ENCODE measurements at regions not wholly inside any gene's neighbourhood (a gene's known extent, or its start where the extent isn't known, plus 50 kb on each side); places are given as distances from the start of the nearest gene placed in this dataset.

DNA sequence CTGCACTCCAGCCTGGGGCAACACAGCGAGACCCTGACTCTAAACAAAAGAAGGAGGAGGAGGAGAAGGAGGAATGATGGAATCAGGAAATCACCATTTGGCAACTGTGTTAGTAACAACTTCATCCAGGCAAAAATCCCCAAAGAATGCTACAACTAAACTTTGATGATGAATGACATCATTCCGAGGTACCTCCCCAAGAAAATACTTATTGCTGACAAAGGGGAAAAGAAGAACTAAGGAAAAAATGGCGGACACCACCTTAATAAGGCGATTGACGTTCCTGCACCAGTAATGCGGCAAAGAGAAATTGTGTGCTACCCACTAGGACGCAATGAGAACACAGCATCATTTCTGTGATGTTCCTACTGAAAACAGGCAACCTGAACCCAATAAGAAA lies 78.2 kb upstream of the SLC6A11 start:
- Histone ChIP-seq H3K36me3 (no peaks in the 10 kb centered on the region), H3K9me3 (ENCODE audit: severe bottlenecking) (peaks cover 12% of the 10 kb centered on the region), H3K27ac (no peak overlapping the region), H3K4me3 (ENCODE audit: low read depth, low read length) (no peak overlapping the region), H3K27me3 (ENCODE audit: insufficient read depth, low read depth, severe bottlenecking) (peaks cover 5% of the 10 kb centered on the region)
- no peak for DNase-seq
- TF ChIP-seq, protein P1, sequence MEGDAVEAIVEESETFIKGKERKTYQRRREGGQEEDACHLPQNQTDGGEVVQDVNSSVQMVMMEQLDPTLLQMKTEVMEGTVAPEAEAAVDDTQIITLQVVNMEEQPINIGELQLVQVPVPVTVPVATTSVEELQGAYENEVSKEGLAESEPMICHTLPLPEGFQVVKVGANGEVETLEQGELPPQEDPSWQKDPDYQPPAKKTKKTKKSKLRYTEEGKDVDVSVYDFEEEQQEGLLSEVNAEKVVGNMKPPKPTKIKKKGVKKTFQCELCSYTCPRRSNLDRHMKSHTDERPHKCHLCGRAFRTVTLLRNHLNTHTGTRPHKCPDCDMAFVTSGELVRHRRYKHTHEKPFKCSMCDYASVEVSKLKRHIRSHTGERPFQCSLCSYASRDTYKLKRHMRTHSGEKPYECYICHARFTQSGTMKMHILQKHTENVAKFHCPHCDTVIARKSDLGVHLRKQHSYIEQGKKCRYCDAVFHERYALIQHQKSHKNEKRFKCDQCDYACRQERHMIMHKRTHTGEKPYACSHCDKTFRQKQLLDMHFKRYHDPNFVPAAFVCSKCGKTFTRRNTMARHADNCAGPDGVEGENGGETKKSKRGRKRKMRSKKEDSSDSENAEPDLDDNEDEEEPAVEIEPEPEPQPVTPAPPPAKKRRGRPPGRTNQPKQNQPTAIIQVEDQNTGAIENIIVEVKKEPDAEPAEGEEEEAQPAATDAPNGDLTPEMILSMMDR (IDR thresholded peaks at IDR 0.05; ENCODE audit: low read depth, low read length), result no peak

DNA sequence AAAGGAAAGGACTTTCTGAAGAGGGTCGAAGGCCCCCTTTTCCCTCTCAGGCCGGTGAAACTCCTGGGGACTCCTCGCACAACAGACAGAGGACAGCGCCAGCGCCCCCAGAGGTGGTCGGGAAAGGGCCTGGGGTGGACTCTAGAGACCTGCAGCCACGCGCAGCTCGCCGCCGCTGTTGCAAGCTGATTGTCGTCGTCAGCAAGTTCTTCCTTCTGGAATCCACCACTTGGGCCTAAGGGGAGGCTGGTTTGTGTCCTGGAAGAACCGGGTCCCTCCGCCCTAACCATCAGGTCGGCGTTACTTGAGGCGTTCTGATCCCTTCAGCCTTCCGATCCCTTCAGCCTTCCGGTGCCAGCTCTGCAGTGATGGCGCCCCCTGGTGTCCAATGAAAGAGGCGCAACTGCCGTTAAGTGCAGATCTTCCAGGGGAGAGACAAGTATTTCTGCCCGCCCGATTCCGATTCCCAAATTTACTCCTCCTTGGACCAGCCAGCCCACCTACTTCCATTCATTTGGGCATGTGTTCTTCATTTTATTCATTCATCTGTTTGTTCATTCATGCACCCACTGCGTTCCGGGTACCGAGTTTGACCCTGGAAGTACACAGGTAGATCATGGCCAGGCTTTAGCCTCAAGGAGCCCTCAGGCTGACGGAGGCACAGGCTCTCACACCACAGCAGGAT lies 77.2 kb upstream of the SLC6A11 start:
- Histone ChIP-seq H3K4me3 (ENCODE audit: low read depth, low read length) (peak overlapping the region; percentile 72), H3K27me3 (ENCODE audit: insufficient read depth, low read depth, severe bottlenecking) (peaks cover 5% of the 10 kb centered on the region), H3K27ac (no peak overlapping the region; the same call in 1 of the 2 replicates), H3K36me3 (no peaks in the 10 kb centered on the region), H3K9me3 (ENCODE audit: severe bottlenecking) (peaks cover 5% of the 10 kb centered on the region)
- TF ChIP-seq, protein P1 (IDR thresholded peaks at IDR 0.05; ENCODE audit: low read depth, low read length), result peak; percentile 69
- peak; percentile 82 for DNase-seq

DNA sequence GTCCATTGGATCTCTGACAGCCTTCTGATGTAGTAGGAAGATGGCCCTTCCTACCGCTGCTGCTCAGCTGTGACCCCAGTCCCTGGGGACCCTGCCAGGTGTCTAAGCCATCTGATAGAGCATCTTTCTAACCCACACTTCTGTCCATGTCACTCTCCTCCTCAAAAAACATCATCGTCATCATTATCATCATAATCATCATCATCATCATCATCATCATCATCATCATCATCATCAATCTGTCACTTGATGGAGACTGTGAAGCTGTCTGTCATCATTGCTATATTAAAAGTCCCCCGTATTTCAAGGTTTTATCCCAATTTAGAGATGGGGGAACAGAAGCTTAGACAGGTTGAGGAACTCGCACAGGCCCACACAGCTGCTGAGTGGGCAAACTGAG lies 75.1 kb upstream of the SLC6A11 start:
- no peak for DNase-seq
- H3K27ac ChIP-seq, result no peak overlapping the region
- TF ChIP-seq, protein P1 (IDR thresholded peaks at IDR 0.05; ENCODE audit: low read depth, low read length), result no peak
- no peaks in the 10 kb centered on the region for H3K36me3 ChIP-seq
- peaks cover 3% of the 10 kb centered on the region for H3K9me3 ChIP-seq (ENCODE audit: severe bottlenecking)
- peaks cover 5% of the 10 kb centered on the region for H3K27me3 ChIP-seq (ENCODE audit: insufficient read depth, low read depth, severe bottlenecking)
- no peak overlapping the region for H3K4me3 ChIP-seq (ENCODE audit: low read depth, low read length)

DNA sequence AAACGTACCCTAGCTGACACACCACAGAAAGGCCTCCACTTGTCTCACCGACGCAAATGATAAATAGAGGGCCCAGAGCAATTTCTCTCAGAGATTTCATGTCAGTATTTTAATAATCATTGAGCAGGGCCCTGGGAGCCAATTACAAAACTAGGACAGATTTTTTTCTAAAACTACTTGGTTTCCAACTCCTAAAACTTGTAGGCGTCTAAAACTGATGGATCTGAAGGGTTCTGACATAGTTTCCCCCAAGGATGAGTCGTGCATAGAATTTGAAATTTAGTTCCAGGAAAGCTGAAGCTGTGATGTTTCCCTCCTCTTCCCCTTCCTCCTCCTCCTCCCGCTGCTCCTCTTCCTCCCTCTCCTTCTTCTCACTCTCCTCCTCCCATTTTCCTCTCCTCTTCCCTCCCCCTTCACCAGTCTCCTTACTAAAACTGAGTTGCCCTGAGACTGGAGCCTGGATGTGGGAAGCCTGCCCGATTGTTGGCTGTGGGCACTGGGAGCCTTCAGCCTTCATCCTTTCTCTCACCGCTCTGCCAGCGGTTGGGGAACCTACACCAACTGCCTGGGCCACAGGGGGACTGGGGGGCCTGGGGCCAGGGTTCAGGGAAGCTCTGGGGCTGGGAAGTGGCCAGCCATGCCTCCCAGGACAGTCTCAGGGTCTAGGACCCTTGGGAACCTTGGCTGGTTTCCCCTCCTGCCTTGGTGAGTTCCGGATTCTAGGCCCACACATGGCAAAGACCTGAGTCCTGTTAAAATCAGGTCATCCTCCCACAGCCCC lies 73.9 kb upstream of the SLC6A11 start:
- no peak for DNase-seq
- TF ChIP-seq, protein P1 (IDR thresholded peaks at IDR 0.05; ENCODE audit: low read depth, low read length), result no peak
- Histone ChIP-seq H3K36me3 (no peaks in the 10 kb centered on the region), H3K9me3 (ENCODE audit: severe bottlenecking) (no peaks in the 10 kb centered on the region), H3K27ac (no peak overlapping the region), H3K27me3 (ENCODE audit: insufficient read depth, low read depth, severe bottlenecking) (peaks cover 5% of the 10 kb centered on the region), H3K4me3 (ENCODE audit: low read depth, low read length) (no peak overlapping the region)

DNA sequence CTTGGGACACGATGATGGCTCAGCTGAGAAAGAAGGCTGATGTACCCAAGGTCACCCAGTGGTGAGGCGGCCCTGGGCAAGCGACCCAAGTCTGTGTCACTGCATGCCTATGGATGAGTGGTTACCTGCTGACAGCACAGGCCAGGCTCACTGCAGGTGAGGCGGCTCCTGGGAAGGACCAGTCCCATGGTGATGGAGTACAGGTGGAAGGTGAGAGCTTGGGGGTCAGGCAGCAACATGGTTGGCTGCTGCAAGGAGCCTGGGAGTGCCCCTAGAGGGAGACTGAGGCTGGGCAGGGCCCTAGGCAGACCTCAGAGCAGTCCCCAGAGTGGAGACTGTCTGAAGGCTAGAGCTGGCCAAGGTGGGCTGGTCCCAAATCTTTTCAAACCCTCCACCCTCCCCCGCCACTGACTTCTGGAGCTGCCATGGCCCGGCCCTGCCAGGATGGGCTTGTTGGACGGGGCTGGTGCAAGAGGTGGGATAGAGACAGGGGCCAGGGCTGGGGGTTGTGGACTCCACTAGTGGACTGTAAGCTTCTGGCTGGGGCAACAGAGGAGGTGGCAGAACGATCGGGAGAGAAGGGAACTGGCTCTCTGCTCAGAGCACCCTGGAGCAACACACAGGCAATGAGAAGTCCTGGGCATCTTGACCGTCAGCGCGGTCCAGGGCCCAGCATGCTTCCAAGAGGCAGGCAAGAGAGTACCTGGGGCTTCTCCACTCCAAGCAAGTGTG lies 72.5 kb upstream of the SLC6A11 start:
- Histone ChIP-seq H3K27ac (no peak overlapping the region), H3K36me3 (no peaks in the 10 kb centered on the region), H3K4me3 (ENCODE audit: low read depth, low read length) (no peak overlapping the region), H3K9me3 (ENCODE audit: severe bottlenecking) (no peaks in the 10 kb centered on the region), H3K27me3 (ENCODE audit: insufficient read depth, low read depth, severe bottlenecking) (peaks cover 5% of the 10 kb centered on the region)
- TF ChIP-seq, protein P1 (IDR thresholded peaks at IDR 0.05; ENCODE audit: low read depth, low read length), result no peak
- DNase-seq, result no peak
